Stimulated activated CD4-positive, alpha-beta T cell treated with anti-CD3 and anti-CD28 coated beads, TNF-alpha, amount 100 ng/mL, for 1 hour (primary cell): ENCODE measurements at regions not wholly inside any gene's neighbourhood (a gene's known extent, or its start where the extent isn't known, plus 50 kb on each side); places are given as distances from the start of the nearest gene placed in this dataset.

ENCODE experiments used
- DNase-seq, 3 donors: peaks; one replicate each; pipeline ENCODE4 v3.0.0-alpha.2; 2020; ENCODE audit warnings: low read depth in 3 of 3, low spot score in 1 of 3

GRCh38 chr5:90201923-90202322, 207.6 kb downstream of the CETN3 start:
- no peak for DNase-seq

GRCh38 chr5:90193185-90193822, 216.3 kb downstream of the CETN3 start:
- no peak for DNase-seq

DNA sequence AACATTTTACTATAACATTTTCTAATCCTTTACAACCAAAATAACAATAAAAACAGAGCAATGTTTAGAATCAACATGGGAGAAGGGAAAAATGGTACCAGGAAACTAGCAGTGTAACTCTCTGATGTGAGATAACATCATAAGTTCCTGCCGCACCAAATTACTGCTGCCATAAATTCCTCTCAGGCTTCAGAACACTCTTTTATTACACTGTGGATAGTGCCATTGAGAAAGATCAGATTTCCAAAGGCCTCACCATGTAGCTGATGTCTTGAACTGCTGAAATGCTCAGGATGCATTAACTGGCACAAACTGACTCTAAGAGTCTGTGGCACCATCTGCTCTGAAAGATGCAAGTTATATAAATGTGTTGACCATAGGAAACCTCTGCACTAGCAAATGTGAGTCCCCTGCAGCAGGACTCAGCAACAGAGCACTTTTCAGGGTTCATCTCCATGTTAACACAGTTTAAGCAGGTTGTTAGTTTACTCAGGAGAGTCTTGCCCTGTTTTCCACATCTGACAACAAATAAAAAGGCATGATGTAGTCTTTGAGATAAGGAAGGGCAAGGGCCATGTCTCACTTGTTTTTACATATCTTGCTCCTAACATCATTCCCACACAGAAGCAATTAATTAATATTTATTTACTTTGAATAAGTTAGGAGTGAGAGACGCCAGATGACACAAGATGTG, 218.1 kb downstream of the CETN3 start:
- DNase-seq = no peak

DNA sequence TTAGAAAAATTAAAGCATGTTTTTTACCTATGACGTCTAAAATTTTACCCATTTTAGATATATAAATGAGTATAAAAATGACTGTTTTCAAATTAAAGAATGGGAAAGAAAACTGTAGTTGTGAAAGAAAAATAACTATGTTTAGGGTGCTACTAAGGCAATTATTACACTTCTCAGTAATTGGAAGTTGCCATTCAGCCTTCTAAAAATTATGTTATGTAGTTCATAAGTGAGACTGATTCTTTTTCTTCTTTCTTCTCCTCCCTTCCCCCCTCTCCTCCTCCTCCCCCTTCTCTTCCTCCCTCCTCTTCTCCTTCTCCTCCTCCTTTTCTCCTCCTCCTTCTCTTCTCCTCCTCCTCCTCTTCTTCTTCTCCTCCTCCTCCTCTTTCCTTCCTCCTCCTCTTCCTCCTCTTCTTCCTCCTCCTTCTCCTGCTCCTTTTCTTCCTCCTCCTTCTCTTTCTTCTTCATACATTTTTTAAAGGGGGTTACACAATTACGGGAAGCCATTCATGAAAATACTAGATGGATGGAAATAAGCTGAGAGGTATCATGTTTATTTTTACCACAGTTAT, 223.6 kb downstream of the CETN3 start:
- DNase-seq = no peak

GRCh38 chr5:90184764-90185163, 224.8 kb downstream of the CETN3 start:
- DNase-seq = no peak

- no peak for DNase-seq
These were observed 226.8 kb downstream of the CETN3 start for GRCh38 chr5:90182726-90183125.

GRCh38 chr5:90174236-90174635, 235.3 kb downstream of the CETN3 start:
- DNase-seq = no peak

DNA sequence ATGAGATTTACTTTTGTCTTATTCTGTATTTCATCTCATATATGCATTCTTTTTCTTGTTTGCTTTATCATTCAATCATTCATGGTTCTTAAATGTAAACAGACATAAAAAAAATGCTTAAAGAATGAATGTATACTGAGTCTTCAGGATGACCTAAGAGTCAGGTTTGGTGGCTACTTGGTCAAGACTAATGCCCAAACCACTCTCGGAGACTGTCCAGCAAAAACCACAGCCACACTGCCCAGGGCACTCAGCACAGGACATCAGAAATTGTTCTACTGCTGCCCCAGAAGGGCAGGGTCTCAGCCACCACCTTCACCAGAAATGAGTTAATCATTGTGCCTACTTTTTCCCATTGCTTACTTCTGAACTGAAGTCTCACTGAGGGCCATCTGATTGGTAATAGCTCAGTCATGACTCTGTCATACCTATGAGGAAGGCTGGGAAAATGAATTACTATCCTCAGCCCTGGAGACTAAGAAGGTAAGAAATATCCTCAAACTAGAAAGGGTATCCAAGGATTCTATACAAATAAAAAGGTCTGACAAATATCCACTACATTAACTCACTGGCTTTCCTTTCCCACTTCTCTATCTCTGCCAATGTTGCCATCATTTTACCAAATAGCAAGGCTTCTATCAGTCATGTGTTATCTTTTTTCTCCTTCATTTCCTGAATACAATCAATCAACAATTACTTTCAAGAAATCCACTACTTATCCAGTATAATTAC, 236.1 kb downstream of the CETN3 start:
- no peak for DNase-seq

- DNase-seq = no peak
These were observed 238.1 kb downstream of the CETN3 start for GRCh38 chr5:90171466-90171865.

- DNase-seq = no peak
These were observed 239.3 kb downstream of the CETN3 start for GRCh38 chr5:90170261-90170660.

- no peak for DNase-seq
These were observed 240.5 kb downstream of the CETN3 start for GRCh38 chr5:90169078-90169477.

GRCh38 chr5:90168399-90168798, 241.2 kb downstream of the CETN3 start:
- no peak for DNase-seq

- no peak for DNase-seq
These were observed 242.7 kb downstream of the CETN3 start for GRCh38 chr5:90166816-90167215.

- no peak for DNase-seq
These were observed 247.2 kb downstream of the CETN3 start for GRCh38 chr5:90162324-90162723.

DNA sequence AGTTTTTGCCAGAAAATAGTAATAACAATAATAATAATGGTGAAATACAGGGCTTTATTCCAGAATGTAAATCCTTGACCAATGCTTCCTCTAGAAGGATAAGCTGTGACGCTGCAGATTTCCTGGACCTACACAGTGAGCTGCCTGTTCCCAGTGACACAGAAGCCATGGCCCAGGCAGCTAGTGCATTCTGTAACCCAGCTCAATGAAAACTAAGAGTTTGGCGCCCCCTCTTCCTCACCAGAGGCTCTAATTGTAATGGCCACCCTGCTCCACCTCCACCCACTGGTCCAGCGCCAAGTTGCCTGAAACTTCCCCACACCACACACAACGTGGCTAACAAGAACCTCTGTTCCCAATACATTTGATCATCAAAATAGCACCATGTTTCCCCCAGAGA, 248.1 kb downstream of the CETN3 start:
- DNase-seq = no peak

DNA sequence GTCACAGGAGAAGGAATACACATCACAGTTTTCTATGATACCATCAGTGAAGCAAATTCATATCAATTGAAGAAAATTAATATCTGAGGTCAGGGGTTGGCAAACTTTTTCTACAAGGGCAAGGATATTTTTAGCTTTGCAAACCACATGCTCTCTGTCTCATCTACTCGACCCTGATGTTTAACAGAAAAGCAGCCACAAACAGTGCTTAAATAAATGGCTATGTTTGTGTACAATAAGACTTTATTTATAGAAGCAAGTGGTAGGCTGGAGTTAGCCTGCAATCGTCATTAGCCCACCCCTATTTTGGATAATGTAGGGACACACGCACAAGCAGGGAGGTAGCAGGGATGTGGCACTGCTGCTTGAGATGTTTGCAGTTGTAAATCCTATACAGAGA, 251.4 kb downstream of the CETN3 start:
- no peak for DNase-seq

GRCh38 chr5:90153031-90153430, 256.5 kb downstream of the CETN3 start:
- DNase-seq = no peak

DNA sequence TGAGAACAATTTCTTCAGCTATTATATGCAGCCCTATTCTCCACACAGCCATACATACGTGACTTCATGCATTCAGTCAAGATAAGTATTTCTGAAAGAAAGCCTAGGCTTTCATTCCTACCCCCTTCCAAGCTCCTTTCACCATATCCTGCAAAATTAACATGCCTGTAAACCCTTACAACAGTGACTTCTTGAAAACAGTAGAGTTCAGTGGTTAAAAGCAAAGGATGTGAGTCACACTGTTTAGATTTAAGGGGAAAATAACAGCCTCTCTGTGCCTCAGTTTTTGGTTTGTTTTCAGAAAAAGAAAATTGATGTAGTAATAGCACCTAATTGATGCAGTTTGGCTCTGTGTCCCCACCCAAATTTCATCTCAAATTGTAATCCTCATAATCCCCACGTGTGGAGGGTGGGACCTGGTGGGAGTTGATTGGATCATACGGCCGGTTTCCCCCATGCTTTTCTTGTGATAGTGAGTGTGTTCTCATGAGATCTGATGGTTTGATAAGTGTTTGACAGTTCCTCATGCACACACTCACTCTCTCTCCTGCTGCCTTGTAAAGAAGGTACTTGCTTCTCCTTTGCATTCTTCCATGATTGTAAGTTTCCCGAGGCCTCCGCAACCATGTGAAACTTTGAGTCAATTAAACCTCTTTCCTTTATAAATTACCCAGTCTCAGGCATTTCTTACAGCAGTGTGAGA, 264.8 kb downstream of the CETN3 start:
- DNase-seq = no peak

DNA sequence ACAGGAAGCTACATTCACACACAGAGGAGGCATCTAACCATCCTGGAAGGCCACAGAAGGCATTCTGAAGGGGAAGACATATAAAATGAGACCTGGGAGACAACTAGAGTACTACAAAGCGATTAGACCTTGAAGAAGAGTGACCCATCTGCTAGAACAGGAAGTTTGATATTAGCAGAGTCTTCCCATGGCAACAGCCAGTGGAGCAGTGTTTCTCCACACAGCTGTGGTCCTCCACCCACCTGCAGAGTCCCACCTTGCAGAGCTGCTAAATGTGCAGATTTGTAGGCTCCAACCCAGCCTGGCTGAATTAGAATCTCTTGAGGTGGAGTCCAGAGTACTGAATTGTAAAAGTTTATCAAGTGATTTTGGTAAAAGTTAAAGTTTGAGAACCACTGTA, 267.0 kb downstream of the CETN3 start:
- DNase-seq = no peak

DNA sequence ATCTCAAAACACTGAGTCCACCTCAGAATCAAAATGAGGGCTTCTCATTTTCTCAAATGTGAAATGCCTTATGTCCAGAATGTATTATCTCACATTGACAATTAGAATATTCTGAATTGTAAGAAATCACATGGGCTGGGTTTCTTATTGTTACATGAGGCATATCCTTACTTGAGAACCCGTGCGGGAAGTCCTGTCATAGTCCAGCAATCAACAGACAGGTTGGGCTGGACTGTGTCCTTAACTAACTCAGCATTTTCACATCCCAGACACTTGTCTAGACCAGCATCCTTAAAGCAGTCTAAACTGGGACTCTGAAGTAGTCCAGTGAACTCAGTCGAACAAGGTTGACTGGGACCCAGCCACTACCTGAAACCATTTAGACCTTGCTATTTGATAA, 267.6 kb downstream of the CETN3 start:
- DNase-seq = no peak

GRCh38 chr5:90136952-90137528, 272.5 kb downstream of the CETN3 start:
- DNase-seq = no peak
